Neural cell (in vitro differentiated cells): ENCODE measurements at regions not wholly inside any gene's neighbourhood (a gene's known extent, or its start where the extent isn't known, plus 50 kb on each side); places are given as distances from the start of the nearest gene placed in this dataset.

Source experiments
- H2AFZ ChIP-seq: fragments of 200-600, 300-800 bp; sonication (generic), shearing (Covaris generic); 2 replicates; pipeline ENCODE4 v1.6.0; 2014; ENCODE audit warnings: low read depth, mild to moderate bottlenecking, antibody characterized with exemption, low read length, moderate library complexity
- H3F3A ChIP-seq: fragments of 200-600 bp; shearing (Covaris generic); 2 replicates; pipeline ENCODE4 v1.6.1; 2016; ENCODE audit warnings: mild to moderate bottlenecking, moderate library complexity, mixed read lengths, antibody characterized with exemption, low read length; ENCODE audit not compliant: insufficient read depth, poor library complexity, severe bottlenecking
- H3K27ac ChIP-seq: fragments of 200-600, 300-800 bp; sonication (generic), shearing (Covaris generic); 2 replicates; pipeline ENCODE4 v1.5.1; 2014; ENCODE audit warnings: mild to moderate bottlenecking, low read length, moderate library complexity
- H3K27me3 ChIP-seq: fragments of 300-800, 200-600 bp; sonication (generic), shearing (Covaris generic); 2 replicates; pipeline ENCODE4 v1.6.0; 2014; ENCODE audit warnings: mild to moderate bottlenecking, low read depth, low read length, moderate library complexity; ENCODE audit not compliant: insufficient read depth
- H3K36me3 ChIP-seq: fragments of 300-800, 200-600 bp; sonication (generic), shearing (Covaris generic); 2 replicates; pipeline ENCODE4 v1.5.1; 2014; ENCODE audit warnings: mild to moderate bottlenecking, antibody characterized with exemption, low read length, moderate library complexity; ENCODE audit not compliant: insufficient read depth
- H3K4me2 ChIP-seq: fragments of 300-800, 200-600 bp; sonication (generic), shearing (Covaris generic); 2 replicates; pipeline ENCODE4 v1.6.0; 2014; ENCODE audit warnings: mild to moderate bottlenecking, low read length
- H3K4me3 ChIP-seq: fragments of 300-800, 200-600 bp; sonication (generic), shearing (Covaris generic); 2 replicates; pipeline ENCODE4 v1.5.1; 2014; ENCODE audit warnings: mild to moderate bottlenecking, low read length, moderate library complexity
- H3K79me2 ChIP-seq: fragments of 200-600 bp; shearing (Covaris generic); replicated peaks from 2 replicates; pipeline ENCODE4 v1.6.0; 2014; ENCODE audit warnings: mild to moderate bottlenecking, low read length, moderate library complexity; ENCODE audit not compliant: insufficient read depth
- H3K9ac ChIP-seq: fragments of 300-800, 200-600 bp; sonication (generic), shearing (Covaris generic); 2 replicates; pipeline ENCODE4 v1.6.1; 2016; ENCODE audit warnings: mild to moderate bottlenecking, low read length, mixed read lengths
- H3K9me2 ChIP-seq: fragments of 200-600 bp; shearing (Covaris generic); 2 replicates; pipeline ENCODE4 v1.6.1; 2016; ENCODE audit warnings: mild to moderate bottlenecking, low read length, mixed read lengths; ENCODE audit not compliant: insufficient read depth
- H3K9me3 ChIP-seq: fragments of 200-600, 300-800 bp; sonication (generic), shearing (Covaris generic); 2 replicates; pipeline ENCODE4 v1.6.1; 2016; ENCODE audit warnings: mild to moderate bottlenecking, mixed run types, low read length, moderate library complexity, mixed read lengths
- H4K20me1 ChIP-seq: fragments of 200-600 bp; shearing (Covaris generic); 2 replicates; pipeline ENCODE4 v1.6.1; 2016; ENCODE audit warnings: mild to moderate bottlenecking, mixed run types; ENCODE audit not compliant: insufficient read depth
- EP300 ChIP-seq: fragments of 450-650 bp; conservative IDR thresholded peaks from 2 replicates; pipeline ENCODE4 v1.6.1; 2014; ENCODE audit warnings: antibody characterized with exemption, mild to moderate bottlenecking, moderate library complexity; ENCODE audit not compliant: poor library complexity, severe bottlenecking
- EZH2 ChIP-seq: fragments of 200-600, 300-800 bp; shearing (Covaris generic), sonication (generic); IDR thresholded peaks from 2 replicates; pipeline ENCODE4 v1.6.1; 2014; ENCODE audit warnings: antibody characterized with exemption, low read length, borderline replicate concordance, mild to moderate bottlenecking; ENCODE audit not compliant: insufficient read depth, poor library complexity, severe bottlenecking
- MXI1 ChIP-seq: fragments of 450-650 bp; conservative IDR thresholded peaks from 2 replicates; pipeline ENCODE4 v1.6.1; 2014; ENCODE audit warnings: antibody characterized with exemption, mild to moderate bottlenecking; ENCODE audit not compliant: poor library complexity, severe bottlenecking
- POLR2AphosphoS5 ChIP-seq: IDR thresholded peaks from 2 replicates; pipeline ENCODE4 v1.6.1; 2012
- RAD21 ChIP-seq: fragments of 450-650 bp; conservative IDR thresholded peaks from 2 replicates; pipeline ENCODE4 v1.6.1; 2014; ENCODE audit warnings: antibody characterized with exemption, mild to moderate bottlenecking, moderate library complexity
- SMC3 ChIP-seq: fragments of 450-650 bp; conservative IDR thresholded peaks from 2 replicates; pipeline ENCODE4 v1.6.1; 2014; ENCODE audit warnings: antibody characterized with exemption, mild to moderate bottlenecking, moderate library complexity; ENCODE audit not compliant: poor library complexity
- TAF1 ChIP-seq: IDR thresholded peaks from 2 replicates; pipeline ENCODE4 v1.6.1; 2012; ENCODE audit warnings: low read depth
- small RNA-seq, 3 experiments: library from RNA; depleted of rRNA; stranded (forward); fragments of <200 nt; gene quantifications; one replicate each; pipeline ENCODE3, GENCODE V24; 2012
- TF ChIP-seq, protein P1 (sequence below): fragments of 450-650 bp; IDR thresholded peaks from 2 replicates; pipeline ENCODE4 v1.5.1; 2014; ENCODE audit warnings: antibody characterized with exemption, mild to moderate bottlenecking, moderate library complexity; ENCODE audit not compliant: poor library complexity, severe bottlenecking
- TF ChIP-seq, protein P2 (sequence below): IDR thresholded peaks from 2 replicates; pipeline ENCODE4 v1.6.1; 2012; ENCODE audit warnings: borderline replicate concordance

GRCh38 chr18:59954755-59955156, 55.0 kb downstream of the PMAIP1 start:
- no peak overlapping the region for H3K27ac ChIP-seq
- no peak overlapping the region for H3K9ac ChIP-seq
- H4K20me1 ChIP-seq = no peaks in the 10 kb centered on the region
- H3K4me2 ChIP-seq = no peak overlapping the region
- H3K27me3 ChIP-seq = no peaks in the 10 kb centered on the region
- no peaks in the 10 kb centered on the region for H3K79me2 ChIP-seq
- H2AFZ ChIP-seq = no peak overlapping the region
- no peak for TF ChIP-seq RAD21
- no peak for TF ChIP-seq TAF1
- no peak for TF ChIP-seq SMC3
- TF ChIP-seq MXI1 = no peak
- TF ChIP-seq EZH2 = no peak
- no peak for TF ChIP-seq EP300
- TF ChIP-seq, protein P1, sequence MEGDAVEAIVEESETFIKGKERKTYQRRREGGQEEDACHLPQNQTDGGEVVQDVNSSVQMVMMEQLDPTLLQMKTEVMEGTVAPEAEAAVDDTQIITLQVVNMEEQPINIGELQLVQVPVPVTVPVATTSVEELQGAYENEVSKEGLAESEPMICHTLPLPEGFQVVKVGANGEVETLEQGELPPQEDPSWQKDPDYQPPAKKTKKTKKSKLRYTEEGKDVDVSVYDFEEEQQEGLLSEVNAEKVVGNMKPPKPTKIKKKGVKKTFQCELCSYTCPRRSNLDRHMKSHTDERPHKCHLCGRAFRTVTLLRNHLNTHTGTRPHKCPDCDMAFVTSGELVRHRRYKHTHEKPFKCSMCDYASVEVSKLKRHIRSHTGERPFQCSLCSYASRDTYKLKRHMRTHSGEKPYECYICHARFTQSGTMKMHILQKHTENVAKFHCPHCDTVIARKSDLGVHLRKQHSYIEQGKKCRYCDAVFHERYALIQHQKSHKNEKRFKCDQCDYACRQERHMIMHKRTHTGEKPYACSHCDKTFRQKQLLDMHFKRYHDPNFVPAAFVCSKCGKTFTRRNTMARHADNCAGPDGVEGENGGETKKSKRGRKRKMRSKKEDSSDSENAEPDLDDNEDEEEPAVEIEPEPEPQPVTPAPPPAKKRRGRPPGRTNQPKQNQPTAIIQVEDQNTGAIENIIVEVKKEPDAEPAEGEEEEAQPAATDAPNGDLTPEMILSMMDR = no peak
- TF ChIP-seq, protein P2, sequence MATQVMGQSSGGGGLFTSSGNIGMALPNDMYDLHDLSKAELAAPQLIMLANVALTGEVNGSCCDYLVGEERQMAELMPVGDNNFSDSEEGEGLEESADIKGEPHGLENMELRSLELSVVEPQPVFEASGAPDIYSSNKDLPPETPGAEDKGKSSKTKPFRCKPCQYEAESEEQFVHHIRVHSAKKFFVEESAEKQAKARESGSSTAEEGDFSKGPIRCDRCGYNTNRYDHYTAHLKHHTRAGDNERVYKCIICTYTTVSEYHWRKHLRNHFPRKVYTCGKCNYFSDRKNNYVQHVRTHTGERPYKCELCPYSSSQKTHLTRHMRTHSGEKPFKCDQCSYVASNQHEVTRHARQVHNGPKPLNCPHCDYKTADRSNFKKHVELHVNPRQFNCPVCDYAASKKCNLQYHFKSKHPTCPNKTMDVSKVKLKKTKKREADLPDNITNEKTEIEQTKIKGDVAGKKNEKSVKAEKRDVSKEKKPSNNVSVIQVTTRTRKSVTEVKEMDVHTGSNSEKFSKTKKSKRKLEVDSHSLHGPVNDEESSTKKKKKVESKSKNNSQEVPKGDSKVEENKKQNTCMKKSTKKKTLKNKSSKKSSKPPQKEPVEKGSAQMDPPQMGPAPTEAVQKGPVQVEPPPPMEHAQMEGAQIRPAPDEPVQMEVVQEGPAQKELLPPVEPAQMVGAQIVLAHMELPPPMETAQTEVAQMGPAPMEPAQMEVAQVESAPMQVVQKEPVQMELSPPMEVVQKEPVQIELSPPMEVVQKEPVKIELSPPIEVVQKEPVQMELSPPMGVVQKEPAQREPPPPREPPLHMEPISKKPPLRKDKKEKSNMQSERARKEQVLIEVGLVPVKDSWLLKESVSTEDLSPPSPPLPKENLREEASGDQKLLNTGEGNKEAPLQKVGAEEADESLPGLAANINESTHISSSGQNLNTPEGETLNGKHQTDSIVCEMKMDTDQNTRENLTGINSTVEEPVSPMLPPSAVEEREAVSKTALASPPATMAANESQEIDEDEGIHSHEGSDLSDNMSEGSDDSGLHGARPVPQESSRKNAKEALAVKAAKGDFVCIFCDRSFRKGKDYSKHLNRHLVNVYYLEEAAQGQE = no peak
- no peak for TF ChIP-seq POLR2AphosphoS5
- no peaks in the 10 kb centered on the region for H3F3A ChIP-seq
- H3K4me3 ChIP-seq = no peak overlapping the region
- no peaks in the 10 kb centered on the region for H3K9me3 ChIP-seq
- H3K9me2 ChIP-seq = no peaks in the 10 kb centered on the region
- no peaks in the 10 kb centered on the region for H3K36me3 ChIP-seq

- H3K27ac ChIP-seq = no peak overlapping the region
- TF ChIP-seq RAD21 = no peak
- no peaks in the 10 kb centered on the region for H3K27me3 ChIP-seq
- H2AFZ ChIP-seq = no peak overlapping the region
- no peaks in the 10 kb centered on the region for H4K20me1 ChIP-seq
- H3K9me3 ChIP-seq = no peaks in the 10 kb centered on the region
- no peak overlapping the region for H3K4me2 ChIP-seq
- no peaks in the 10 kb centered on the region for H3K79me2 ChIP-seq
- H3K9me2 ChIP-seq = no peaks in the 10 kb centered on the region
- H3K36me3 ChIP-seq = no peaks in the 10 kb centered on the region
- H3K9ac ChIP-seq = no peak overlapping the region
- no peaks in the 10 kb centered on the region for H3F3A ChIP-seq
- no peak overlapping the region for H3K4me3 ChIP-seq
Measured at GRCh38 chr18:59954241-59954640, 54.4 kb downstream of the PMAIP1 start.

Small RNA genes lying in the stretch of these regions (small RNA-seq; reads per million reads assigned to genes)
- gene RN7SL342P (0 to 0.43 (median 0.24) reads per million in 3 experiments), gene RNU4-17P (0 to 0.33 (median 0) reads per million in 3 experiments), gene RNU6-567P (0 reads per million in 3 experiments)
